ENCODE measurements at regions not wholly inside any gene's neighbourhood (a gene's known extent, or its start where the extent isn't known, plus 50 kb on each side); places are given as distances from the start of the nearest gene placed in this dataset.
"Not testable (repeated sequence)": the region's sequence is repeated elsewhere in the genome, so short reads cannot be mapped to it uniquely, and the experiment has no call there.

GRCh38 chr3:87486635-87487034, 210.3 kb upstream of the POU1F1 start:
- TF ChIP-seq CTCF (conservative IDR thresholded peaks at IDR 0.05; ENCODE audit: low read depth, low read length); EZH2 (IDR thresholded peaks at IDR 0.05; ENCODE audit: borderline replicate concordance, low read depth, low read length, poor library complexity, severe bottlenecking): not testable (repeated sequence)
